ENCODE measurements at regions not wholly inside any gene's neighbourhood (a gene's known extent, or its start where the extent isn't known, plus 50 kb on each side); places are given as distances from the start of the nearest gene placed in this dataset.

GRCh38 chr7:32251659-32252058 lies 181.5 kb upstream of the PDE1C start:
- H3K27me3 Mint-ChIP-seq (ENCODE audit: low read depth): peaks cover 15% of the 10 kb centered on the region
- H3K36me3 Mint-ChIP-seq (ENCODE audit: low read depth): no peaks in the 10 kb centered on the region
- H3K27ac Mint-ChIP-seq: no peak overlapping the region
- H3K9me3 Mint-ChIP-seq: no peaks in the 10 kb centered on the region
- no peak for TF ChIP-seq CTCF (IDR thresholded peaks at IDR 0.05; ENCODE audit: unreplicated experiment in 3 of 3)
- H3K4me3 Mint-ChIP-seq: no peak overlapping the region
- H3K4me1 Mint-ChIP-seq: peaks cover 34% of the 10 kb centered on the region

GRCh38 chr7:32250471-32251260 lies 180.5 kb upstream of the PDE1C start:
- peaks cover 31% of the 10 kb centered on the region for H3K4me1 Mint-ChIP-seq
- no peak for TF ChIP-seq CTCF (IDR thresholded peaks at IDR 0.05; ENCODE audit: unreplicated experiment in 3 of 3)
- H3K9me3 Mint-ChIP-seq: no peaks in the 10 kb centered on the region
- H3K36me3 Mint-ChIP-seq (ENCODE audit: low read depth): no peaks in the 10 kb centered on the region
- H3K27ac Mint-ChIP-seq: no peak overlapping the region
- no peak overlapping the region for H3K4me3 Mint-ChIP-seq
- H3K27me3 Mint-ChIP-seq (ENCODE audit: low read depth): peaks cover 15% of the 10 kb centered on the region

DNA sequence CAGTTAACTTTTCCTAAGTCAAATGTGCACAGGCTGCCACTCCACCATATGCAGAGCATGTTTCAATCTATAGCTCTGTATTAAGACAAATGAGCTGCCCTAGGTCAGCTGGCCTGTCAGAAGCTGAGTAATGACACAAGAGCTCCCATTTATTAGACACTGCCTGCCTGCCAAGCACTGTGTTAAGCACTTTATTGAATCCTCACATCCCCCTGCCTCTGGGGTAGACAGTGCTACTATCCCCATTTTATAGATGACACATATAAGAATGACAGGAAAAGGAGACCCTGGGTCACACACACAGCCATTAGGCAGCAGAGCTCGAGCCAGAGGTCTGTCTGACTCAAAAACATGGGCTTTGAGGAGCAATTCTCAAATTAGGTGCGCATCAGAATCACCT lies 179.8 kb upstream of the PDE1C start:
- TF ChIP-seq CTCF (IDR thresholded peaks at IDR 0.05; ENCODE audit: unreplicated experiment in 3 of 3): no peak
- peaks cover 31% of the 10 kb centered on the region for H3K4me1 Mint-ChIP-seq
- no peaks in the 10 kb centered on the region for H3K36me3 Mint-ChIP-seq (ENCODE audit: low read depth)
- H3K9me3 Mint-ChIP-seq: no peaks in the 10 kb centered on the region
- H3K4me3 Mint-ChIP-seq: no peak overlapping the region
- no peak overlapping the region for H3K27ac Mint-ChIP-seq
- H3K27me3 Mint-ChIP-seq (ENCODE audit: low read depth): peaks cover 22% of the 10 kb centered on the region

GRCh38 chr7:32248522-32248921 lies 178.3 kb upstream of the PDE1C start:
- Mint-ChIP-seq H3K4me1 (peaks cover 31% of the 10 kb centered on the region), H3K36me3 (ENCODE audit: low read depth) (no peaks in the 10 kb centered on the region), H3K9me3 (no peaks in the 10 kb centered on the region), H3K27me3 (ENCODE audit: low read depth) (peaks cover 23% of the 10 kb centered on the region), H3K4me3 (no peak overlapping the region), H3K27ac (no peak overlapping the region)
- TF ChIP-seq CTCF (IDR thresholded peaks at IDR 0.05; ENCODE audit: unreplicated experiment in 3 of 3): no peak

DNA sequence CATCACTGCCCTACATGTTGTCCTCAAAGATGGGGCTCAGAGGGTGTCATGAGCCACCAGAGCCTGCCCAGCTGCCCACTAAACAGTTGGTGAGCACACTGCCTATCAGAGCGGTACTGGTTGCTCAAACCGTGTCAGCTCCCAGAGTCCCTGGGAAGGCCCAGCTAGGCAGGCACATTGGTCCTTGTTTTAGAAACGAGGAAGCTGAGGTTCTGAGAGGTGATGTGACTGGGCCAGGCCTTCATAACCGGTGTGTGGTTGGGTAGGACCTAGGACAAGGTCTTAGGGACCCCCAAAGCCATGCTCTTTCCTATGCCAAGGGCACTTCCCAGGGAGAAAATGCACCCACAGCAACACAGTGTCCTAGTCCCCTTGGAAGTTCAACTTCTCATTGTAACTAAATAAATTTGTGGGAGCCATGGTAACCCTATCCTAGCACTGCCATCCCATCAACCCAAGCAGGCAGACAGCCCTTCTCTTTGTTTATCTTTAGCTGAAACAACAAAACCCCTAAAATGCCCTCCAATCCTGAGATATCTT lies 174.7 kb upstream of the PDE1C start:
- no peak for TF ChIP-seq CTCF (IDR thresholded peaks at IDR 0.05; ENCODE audit: unreplicated experiment in 3 of 3)
- H3K4me3 Mint-ChIP-seq: no peak overlapping the region
- peaks cover 13% of the 10 kb centered on the region for H3K27me3 Mint-ChIP-seq (ENCODE audit: low read depth)
- H3K4me1 Mint-ChIP-seq: peaks cover 13% of the 10 kb centered on the region
- no peaks in the 10 kb centered on the region for H3K36me3 Mint-ChIP-seq (ENCODE audit: low read depth)
- H3K27ac Mint-ChIP-seq: no peak overlapping the region
- H3K9me3 Mint-ChIP-seq: no peaks in the 10 kb centered on the region

All from nephron (organoid).